A549 (cell line): ENCODE measurements at regions not wholly inside any gene's neighbourhood (a gene's known extent, or its start where the extent isn't known, plus 50 kb on each side); places are given as distances from the start of the nearest gene placed in this dataset.

Experiments used
- ATAC-seq, 2 experiments: fragments of 200-7000 bp in 1 of 2; fragments of >200 bp in 1 of 2; cut with Nextera tagmentation in 1 of 2; cut with Tn5 transposase in 1 of 2; 3 replicates each; pipeline versions ENCODE4 v1.8.0 to v1.9.1; 2018 to 2020; ENCODE audit warnings: mild to moderate bottlenecking in 1 of 2, moderate library complexity in 1 of 2
- CTCF ChIA-PET: fragments of 300-600 bp; sonication (Branson Sonifier 250); formaldehyde crosslinking; extraction: SDS; loops from one replicate; lab custom pipeline; 2021; ENCODE audit warnings: antibody characterized with exemption, inconsistent platforms; lab: Yijun Ruan, JAX
- POLR2A ChIA-PET: fragments of 350-600 bp; formaldehyde crosslinking; extraction: SDS; loops from one replicate; lab custom pipeline; 2021; ENCODE audit warnings: antibody characterized with exemption, inconsistent platforms; lab: Yijun Ruan, JAX
- DNase-seq, 2 experiments: peaks; one replicate each; pipeline versions ENCODE4 v3.0.0 to v3.0.0-alpha.2; 2011 to 2016; ENCODE audit warnings: low read depth in 1 of 2, low spot score in 1 of 2
- FAIRE-seq: peaks from 2 replicates; lab custom pipeline; 2011; peaks lifted over from hg19 to GRCh38; lab: Jason Lieb, UNC
- H3K27ac ChIP-seq, 2 experiments: fragments of >200 bp; sonication (Bioruptor Twin); formaldehyde crosslinking; 3 replicates each; pipeline ENCODE4 v1.5.1; 2016 to 2017
- H3K4me1 ChIP-seq: fragments of >200 bp; sonication (Bioruptor Twin); formaldehyde crosslinking; 3 replicates; pipeline ENCODE4 v1.6.1; 2016
- H3K4me2 ChIP-seq: fragments of >200 bp; sonication (Bioruptor Twin); formaldehyde crosslinking; 3 replicates; pipeline ENCODE4 v1.6.1; 2016
- H3K4me3 ChIP-seq: fragments of >200 bp; sonication (Bioruptor Twin); formaldehyde crosslinking; 3 replicates; pipeline ENCODE4 v1.5.1; 2016
- H3K9me3 ChIP-seq: fragments of >200 bp; sonication (Bioruptor Twin); formaldehyde crosslinking; 3 replicates; pipeline ENCODE4 v1.6.1; 2016
- CBX2 ChIP-seq: fragments of 200-600 bp; sonication (generic); IDR thresholded peaks from 2 replicates; pipeline ENCODE4 v1.6.1; 2016; ENCODE audit warnings: low read depth, mild to moderate bottlenecking, borderline replicate concordance
- CBX8 ChIP-seq: fragments of 200-600 bp; sonication (generic); IDR thresholded peaks from 2 replicates; pipeline ENCODE4 v1.6.1; 2016
- ELK1 ChIP-seq: fragments of 150-350 bp; IDR thresholded peaks from 2 replicates; pipeline ENCODE4 v1.6.1; 2014; ENCODE audit warnings: low read depth, mild to moderate bottlenecking, low read length
- ESRRA ChIP-seq: fragments of 150-350 bp; IDR thresholded peaks from 2 replicates; pipeline ENCODE4 v1.6.1; 2014; ENCODE audit warnings: mild to moderate bottlenecking, low read length, borderline replicate concordance
- HOXB13 ChIP-seq: fragments of 250-450 bp; sonication (Bioruptor Pico); IDR thresholded peaks from 2 replicates; pipeline ENCODE4 v1.5.0; 2020; ENCODE audit warnings: low read depth, mild to moderate bottlenecking, moderate library complexity
- JUN ChIP-seq, 2 experiments: fragments of >200 bp; sonication (Bioruptor Twin); formaldehyde crosslinking; IDR thresholded peaks; 2 replicates in 1 of 2; 3 replicates in 1 of 2; pipeline ENCODE4 v1.6.1; 2016 to 2017
- JUNB ChIP-seq: fragments of >200 bp; sonication (Bioruptor Twin); formaldehyde crosslinking; IDR thresholded peaks from 2 replicates; pipeline ENCODE4 v1.6.1; 2016
- MAFK ChIP-seq: fragments of 450-650 bp; IDR thresholded peaks from 2 replicates; pipeline ENCODE4 v1.6.1; 2014; ENCODE audit not compliant: partially characterized antibody
- MAZ ChIP-seq: fragments of 150-350 bp; IDR thresholded peaks from 2 replicates; pipeline ENCODE4 v1.6.1; 2014; ENCODE audit warnings: antibody characterized with exemption, low read depth, low read length, borderline replicate concordance
- PHF8 ChIP-seq: fragments of 200-600 bp; sonication (generic); IDR thresholded peaks from 2 replicates; pipeline ENCODE4 v1.6.1; 2016; ENCODE audit warnings: low read depth, mild to moderate bottlenecking, antibody characterized with exemption, moderate library complexity, borderline replicate concordance
- RARB ChIP-seq: fragments of 250-450 bp; sonication (Bioruptor Pico); IDR thresholded peaks from 2 replicates; pipeline ENCODE4 v1.8.0; 2021; ENCODE audit warnings: mild to moderate bottlenecking, moderate library complexity
- REST ChIP-seq: fragments of 200-600 bp; sonication (generic); IDR thresholded peaks from 2 replicates; pipeline ENCODE4 v1.6.1; 2016; ENCODE audit warnings: antibody characterized with exemption, mild to moderate bottlenecking, moderate library complexity
- SREBF2 ChIP-seq: fragments of 450-650 bp; IDR thresholded peaks from 2 replicates; pipeline ENCODE4 v1.6.1; 2014; ENCODE audit warnings: mild to moderate bottlenecking, moderate library complexity
- ZFP36 ChIP-seq: fragments of 450-650 bp; IDR thresholded peaks from 2 replicates; pipeline ENCODE4 v1.6.1; 2014; ENCODE audit warnings: borderline replicate concordance; ENCODE audit not compliant: partially characterized antibody
- ZNF302 ChIP-seq: fragments of 250-450 bp; sonication (Bioruptor Pico); IDR thresholded peaks from 2 replicates; pipeline ENCODE4 v1.9.0; 2021; ENCODE audit warnings: inconsistent platforms, mild to moderate bottlenecking, moderate library complexity
- WGBS: methylation state at CpG from one replicate; pipeline ENCODE4 v1.1.6; 2017; ENCODE audit errors: missing lambda C conversion rate; 5-methylcytosine and 5-hydroxymethylcytosine counted together
- TF ChIP-seq, protein P1 (sequence below): IDR thresholded peaks from 2 replicates; pipeline ENCODE4 v1.6.1; 2012
- TF ChIP-seq, protein P2 (sequence below): IDR thresholded peaks from 2 replicates; pipeline ENCODE4 v1.6.1; 2012; ENCODE audit warnings: low read depth, borderline replicate concordance
- TF ChIP-seq, protein P3 (sequence below): fragments of 250-450 bp; sonication (Bioruptor Pico); IDR thresholded peaks from 2 replicates; pipeline ENCODE4 v1.5.0; 2020; ENCODE audit warnings: low read depth, mild to moderate bottlenecking, moderate library complexity

DNA sequence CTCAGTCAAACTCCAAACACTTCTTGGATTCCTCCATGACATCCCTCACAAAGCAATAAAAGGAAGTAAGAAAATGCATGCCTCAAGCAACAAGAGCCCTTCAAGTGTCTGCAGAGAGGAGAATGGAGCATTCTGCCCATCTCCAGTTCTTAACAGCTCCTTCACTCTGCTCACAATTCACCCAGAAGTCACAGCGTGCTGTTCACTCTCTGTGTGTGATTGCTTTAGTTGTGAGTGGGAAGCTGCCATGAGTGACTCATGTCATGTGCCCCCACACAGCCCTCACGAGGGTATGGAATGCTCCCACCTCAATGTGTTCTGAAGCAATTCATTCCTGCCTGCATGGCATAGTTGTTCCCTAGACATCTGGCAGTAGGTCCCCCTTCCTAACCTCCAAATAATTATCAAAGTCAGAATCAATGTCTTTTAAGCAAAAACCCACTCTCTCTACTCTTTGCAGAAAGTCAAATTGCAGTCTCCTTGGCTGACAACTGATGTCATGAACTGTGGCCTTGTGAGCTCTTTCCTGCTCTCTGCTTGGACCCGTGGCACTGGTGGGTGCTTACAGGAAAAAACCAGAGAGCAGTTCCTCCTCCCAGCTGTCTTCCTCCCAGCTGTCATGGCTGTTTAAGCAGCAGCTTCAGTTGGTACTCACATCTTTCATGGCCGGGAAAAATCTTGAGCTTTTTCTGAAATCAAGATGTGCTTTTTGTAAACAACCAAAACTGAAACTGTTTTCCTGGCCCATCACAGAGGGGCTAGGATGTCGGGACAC is 112.1 kb upstream of the SPON1 start (continued):
- TF ChIP-seq MAFK (no peak), SREBF2 (no peak), ELK1 (no peak), ZNF302 (CRISPR knock-in tag) (no peak), CBX8 (no peak)
- TF ChIP-seq, protein P1, sequence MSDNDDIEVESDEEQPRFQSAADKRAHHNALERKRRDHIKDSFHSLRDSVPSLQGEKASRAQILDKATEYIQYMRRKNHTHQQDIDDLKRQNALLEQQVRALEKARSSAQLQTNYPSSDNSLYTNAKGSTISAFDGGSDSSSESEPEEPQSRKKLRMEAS: no peak

- WGBS: 24% methylated on average over 4 of the region's 4 CpGs
- Histone ChIP-seq H3K27ac (no peak overlapping the region), H3K4me1 (no peaks in the 10 kb centered on the region), H3K4me3 (no peak overlapping the region), H3K4me2 (no peak overlapping the region), H3K9me3 (no peaks in the 10 kb centered on the region)
- TF ChIP-seq MAZ (no peak), JUNB (no peak), ESRRA (no peak), RARB (no peak), CBX2 (no peak), CBX8 (no peak), JUN (IDR thresholded peaks at IDR 0.05) (no peak)
- TF ChIP-seq, protein P2, sequence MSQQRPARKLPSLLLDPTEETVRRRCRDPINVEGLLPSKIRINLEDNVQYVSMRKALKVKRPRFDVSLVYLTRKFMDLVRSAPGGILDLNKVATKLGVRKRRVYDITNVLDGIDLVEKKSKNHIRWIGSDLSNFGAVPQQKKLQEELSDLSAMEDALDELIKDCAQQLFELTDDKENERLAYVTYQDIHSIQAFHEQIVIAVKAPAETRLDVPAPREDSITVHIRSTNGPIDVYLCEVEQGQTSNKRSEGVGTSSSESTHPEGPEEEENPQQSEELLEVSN: no peak
- ATAC-seq: no peak
- FAIRE-seq: no peak
- no peak for DNase-seq
- CTCF ChIA-PET: no interaction called here
- POLR2A ChIA-PET: no interaction called here
These were observed 110.8 kb upstream of the SPON1 start for GRCh38 chr11:13851691-13852090.

GRCh38 chr11:13852481-13852880 is 110.0 kb upstream of the SPON1 start:
- no peak overlapping the region for H3K4me2 ChIP-seq
- ATAC-seq (no peak), DNase-seq (no peak), FAIRE-seq (no peak)
- H3K4me3 ChIP-seq: no peak overlapping the region
- ChIA-PET POLR2A (no interaction called here), CTCF (no interaction called here)
- H3K27ac ChIP-seq: no peak overlapping the region
- 7% methylated on average over 5 of the region's 5 CpGs for WGBS
- TF ChIP-seq PHF8 (no peak), HOXB13 (CRISPR knock-in tag) (no peak), ZFP36 (no peak), JUNB (no peak), SREBF2 (no peak), REST (no peak)
- TF ChIP-seq, protein P1: no peak
- TF ChIP-seq, protein P3, sequence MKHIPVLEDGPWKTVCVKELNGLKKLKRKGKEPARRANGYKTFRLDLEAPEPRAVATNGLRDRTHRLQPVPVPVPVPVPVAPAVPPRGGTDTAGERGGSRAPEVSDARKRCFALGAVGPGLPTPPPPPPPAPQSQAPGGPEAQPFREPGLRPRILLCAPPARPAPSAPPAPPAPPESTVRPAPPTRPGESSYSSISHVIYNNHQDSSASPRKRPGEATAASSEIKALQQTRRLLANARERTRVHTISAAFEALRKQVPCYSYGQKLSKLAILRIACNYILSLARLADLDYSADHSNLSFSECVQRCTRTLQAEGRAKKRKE (CRISPR knock-in tag): no peak
- H3K9me3 ChIP-seq: no peaks in the 10 kb centered on the region
- no peaks in the 10 kb centered on the region for H3K4me1 ChIP-seq
